GM10266 (cell line): ENCODE measurements at regions not wholly inside any gene's neighbourhood (a gene's known extent, or its start where the extent isn't known, plus 50 kb on each side); places are given as distances from the start of the nearest gene placed in this dataset.
"Not testable (repeated sequence)": the region's sequence is repeated elsewhere in the genome, so short reads cannot be mapped to it uniquely, and the experiment has no call there.

Experiments
- DNase-seq: peaks from one replicate; pipeline ENCODE4 v3.0.0; 2012; ENCODE audit errors: extremely low spot score
- TF ChIP-seq, protein P1 (sequence below): IDR thresholded peaks from 2 replicates; pipeline ENCODE4 v1.5.1; 2012; ENCODE audit warnings: mild to moderate bottlenecking, low read depth; ENCODE audit not compliant: control insufficient read depth, insufficient read depth; ENCODE audit errors: missing control alignments

DNA sequence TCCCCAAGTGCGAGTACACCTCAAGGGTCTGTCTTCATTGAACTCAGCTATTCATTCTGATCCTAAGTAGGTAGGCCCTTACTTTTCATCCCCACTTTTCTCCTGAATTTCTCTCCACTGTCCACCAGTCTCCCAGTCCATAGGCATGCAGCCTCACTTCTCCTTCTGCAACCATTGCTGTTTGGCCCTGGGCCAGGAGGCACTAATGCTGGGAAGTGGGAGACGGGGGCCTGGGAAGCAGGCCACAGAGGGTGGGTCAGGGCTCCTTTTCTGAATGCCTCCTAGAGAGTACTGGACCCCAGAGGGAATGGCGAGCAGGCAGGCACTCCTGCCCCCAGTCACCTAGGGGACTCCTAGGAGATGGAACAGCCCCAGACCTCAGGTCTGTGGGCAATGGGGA is 203.5 kb upstream of the RPL34 start:
- no peak for DNase-seq
- TF ChIP-seq, protein P1, sequence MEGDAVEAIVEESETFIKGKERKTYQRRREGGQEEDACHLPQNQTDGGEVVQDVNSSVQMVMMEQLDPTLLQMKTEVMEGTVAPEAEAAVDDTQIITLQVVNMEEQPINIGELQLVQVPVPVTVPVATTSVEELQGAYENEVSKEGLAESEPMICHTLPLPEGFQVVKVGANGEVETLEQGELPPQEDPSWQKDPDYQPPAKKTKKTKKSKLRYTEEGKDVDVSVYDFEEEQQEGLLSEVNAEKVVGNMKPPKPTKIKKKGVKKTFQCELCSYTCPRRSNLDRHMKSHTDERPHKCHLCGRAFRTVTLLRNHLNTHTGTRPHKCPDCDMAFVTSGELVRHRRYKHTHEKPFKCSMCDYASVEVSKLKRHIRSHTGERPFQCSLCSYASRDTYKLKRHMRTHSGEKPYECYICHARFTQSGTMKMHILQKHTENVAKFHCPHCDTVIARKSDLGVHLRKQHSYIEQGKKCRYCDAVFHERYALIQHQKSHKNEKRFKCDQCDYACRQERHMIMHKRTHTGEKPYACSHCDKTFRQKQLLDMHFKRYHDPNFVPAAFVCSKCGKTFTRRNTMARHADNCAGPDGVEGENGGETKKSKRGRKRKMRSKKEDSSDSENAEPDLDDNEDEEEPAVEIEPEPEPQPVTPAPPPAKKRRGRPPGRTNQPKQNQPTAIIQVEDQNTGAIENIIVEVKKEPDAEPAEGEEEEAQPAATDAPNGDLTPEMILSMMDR, result no peak

DNA sequence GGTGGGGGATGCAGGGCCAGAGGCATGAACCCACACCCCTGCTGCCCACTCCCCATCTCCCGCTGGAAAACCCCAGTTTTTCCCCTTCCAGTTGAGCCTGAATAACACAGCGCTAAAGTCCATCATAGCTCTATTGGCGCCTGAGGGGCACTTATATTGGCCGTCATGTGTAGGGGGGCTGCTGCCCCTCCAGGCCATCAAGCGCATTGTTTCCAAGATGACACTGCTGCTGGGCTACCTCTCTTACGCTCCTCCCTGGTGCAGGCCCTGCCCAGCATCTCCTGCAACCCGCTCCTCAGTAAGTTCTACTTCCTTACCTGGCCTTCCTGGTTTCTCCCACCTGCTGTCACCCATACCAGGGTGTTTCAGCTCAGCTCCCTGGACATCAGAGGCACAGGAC is 205.0 kb upstream of the RPL34 start:
- TF ChIP-seq, protein P1, result no peak
- no peak for DNase-seq

DNA sequence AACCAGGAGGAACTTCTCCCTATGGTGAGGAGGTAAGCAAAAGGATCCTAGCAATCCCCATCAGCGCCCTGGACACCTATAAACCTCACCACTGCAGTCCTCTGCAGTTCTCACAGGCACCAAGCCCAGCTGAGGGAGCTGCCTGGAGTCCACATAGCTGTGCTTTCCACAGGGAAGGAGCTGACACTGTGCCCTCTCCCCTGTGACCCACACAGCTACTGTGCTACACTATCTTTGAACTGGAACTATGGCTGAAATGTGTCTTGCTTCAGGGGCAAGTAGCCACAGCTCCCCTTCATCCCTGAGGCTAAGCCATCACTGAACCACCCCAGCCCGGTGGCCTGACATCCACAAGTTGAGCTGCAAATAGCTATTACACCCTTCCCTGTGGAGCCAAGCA is 208.5 kb upstream of the RPL34 start:
- TF ChIP-seq, protein P1, result no peak
- no peak for DNase-seq

DNA sequence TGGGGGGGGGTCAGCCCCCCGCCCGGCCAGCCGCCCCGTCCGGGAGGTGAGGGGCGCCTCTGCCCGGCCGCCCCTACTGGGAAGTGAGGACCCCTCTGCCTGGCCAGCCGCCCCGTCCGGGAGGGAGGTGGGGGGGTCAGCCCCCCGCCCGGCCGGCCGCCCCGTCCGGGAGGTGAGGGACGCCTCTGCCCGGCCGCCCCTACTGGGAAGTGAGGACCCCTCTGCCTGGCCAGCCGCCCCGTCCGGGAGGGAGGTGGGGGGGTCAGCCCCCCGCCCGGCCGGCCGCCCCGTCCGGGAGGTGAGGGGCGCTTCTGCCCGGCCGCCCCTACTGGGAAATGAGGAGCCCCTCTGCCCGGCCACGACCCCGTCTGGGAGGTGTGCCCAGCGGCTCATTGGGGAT is 210.7 kb upstream of the RPL34 start:
- DNase-seq, result not testable (repeated sequence)

DNA sequence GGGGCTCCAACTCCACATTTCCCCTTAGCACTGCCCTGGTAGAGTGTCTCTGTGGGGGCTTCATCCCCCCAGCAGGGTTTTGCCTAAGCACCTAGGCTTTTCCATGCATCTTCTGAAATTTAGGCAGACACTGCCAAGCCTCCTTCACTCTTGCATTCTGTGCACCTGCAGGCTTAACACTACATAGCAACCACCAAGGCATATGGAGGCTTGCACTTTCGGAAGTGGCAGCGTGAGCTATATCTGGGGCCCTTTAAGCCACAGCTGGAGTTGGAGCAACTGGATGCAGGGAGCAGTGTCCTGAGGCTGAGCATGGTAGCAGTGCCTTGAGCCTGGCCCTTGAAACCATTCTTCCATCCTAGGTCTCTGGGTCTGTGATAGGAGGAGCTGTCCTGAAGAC is 214.8 kb upstream of the RPL34 start:
- DNase-seq, result no peak
- TF ChIP-seq, protein P1, result no peak

DNA sequence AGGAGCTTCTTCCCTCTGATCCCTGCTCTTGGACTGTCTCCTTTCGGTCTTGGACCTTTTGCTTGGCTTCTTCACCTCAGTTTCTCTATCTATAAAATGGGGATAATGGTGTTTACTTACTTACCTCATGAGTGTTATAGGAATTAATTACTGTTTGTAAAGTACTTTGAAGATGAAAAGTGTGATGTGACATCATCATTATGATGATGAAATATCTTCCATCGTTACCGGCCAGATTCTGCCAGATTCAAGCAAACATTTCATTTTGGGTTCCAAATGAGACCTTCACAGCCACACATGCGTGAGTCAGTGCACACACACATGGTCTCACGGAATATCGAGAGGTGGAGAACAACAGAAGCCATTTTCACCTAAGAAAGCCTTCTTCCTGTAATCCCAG is 220.1 kb upstream of the RPL34 start:
- TF ChIP-seq, protein P1, result no peak
- DNase-seq, result no peak

DNA sequence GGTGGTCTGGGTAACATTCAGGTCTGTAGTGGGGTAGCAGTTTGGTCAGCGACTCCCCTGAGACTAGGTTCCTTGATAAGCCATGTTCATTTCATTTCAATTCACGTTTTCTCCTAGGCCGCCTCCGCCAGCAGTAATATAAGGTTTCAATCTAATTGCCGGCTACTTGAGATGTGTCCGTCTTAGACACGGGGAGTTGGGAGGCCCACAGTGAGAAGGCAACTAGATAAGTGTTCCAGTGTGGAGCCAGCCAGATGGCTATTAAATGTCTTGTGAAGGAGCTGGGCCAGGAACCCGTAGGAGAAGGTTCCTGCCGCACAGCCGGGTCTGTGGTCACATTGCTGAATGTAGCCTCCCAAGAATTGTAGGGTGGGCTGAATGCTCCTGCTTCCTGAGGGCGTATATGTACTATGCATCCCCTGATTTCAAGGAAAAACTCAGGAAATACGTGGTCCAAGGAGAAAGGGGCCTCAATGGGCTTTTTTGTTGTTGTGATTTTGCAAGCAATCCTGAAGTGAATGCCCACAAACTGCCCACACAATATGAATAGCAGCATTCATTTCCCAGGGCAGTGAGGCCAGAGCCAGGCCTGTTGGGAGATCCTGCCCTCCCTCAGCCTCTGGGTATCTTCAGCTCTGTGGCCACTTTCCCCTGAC is 220.6 kb upstream of the RPL34 start:
- no peak for DNase-seq
- TF ChIP-seq, protein P1, result no peak

DNA sequence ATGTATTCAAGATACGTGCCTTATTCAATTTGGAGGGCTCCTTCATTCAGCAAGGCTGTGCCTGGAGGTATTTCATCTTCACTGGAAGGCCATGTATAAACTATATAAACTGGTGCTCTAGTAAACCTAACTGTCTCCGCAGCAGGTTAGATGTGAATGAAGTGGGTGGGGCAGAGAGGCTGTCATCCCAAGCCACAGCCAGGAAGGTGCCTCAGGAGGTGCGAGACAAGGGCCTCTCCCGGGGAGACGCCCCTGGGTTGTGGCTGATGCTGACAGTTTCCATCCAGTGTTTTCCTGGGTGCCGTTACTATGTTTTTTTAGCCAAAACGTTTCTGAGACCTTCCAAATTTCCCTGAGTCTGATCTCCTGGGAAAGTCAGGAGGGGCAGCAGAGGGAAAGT is 221.5 kb upstream of the RPL34 start:
- no peak for DNase-seq
- TF ChIP-seq, protein P1, result no peak
